HL-60 (cell line): ENCODE measurements at regions not wholly inside any gene's neighbourhood (a gene's known extent, or its start where the extent isn't known, plus 50 kb on each side); places are given as distances from the start of the nearest gene placed in this dataset.

Source experiments
- CTCF ChIP-seq: IDR thresholded peaks from one replicate; pipeline ENCODE4 v1.5.1; 2011; ENCODE audit warnings: low read length, control low read depth, inconsistent platforms; ENCODE audit not compliant: insufficient read depth
- POLR2AphosphoS5 ChIP-seq: IDR thresholded peaks from 2 replicates; pipeline ENCODE4 v1.6.1; 2012; ENCODE audit warnings: low read depth
- REST ChIP-seq: IDR thresholded peaks from 2 replicates; pipeline ENCODE4 v1.6.1; 2012; ENCODE audit warnings: low read depth; ENCODE audit not compliant: insufficient replicate concordance
- SPI1 ChIP-seq: IDR thresholded peaks from 2 replicates; pipeline ENCODE4 v1.6.1; 2012; ENCODE audit warnings: low read depth, mild to moderate bottlenecking, borderline replicate concordance

GRCh38 chr6:22784601-22785410 lies 215.4 kb downstream of the HDGFL1 start:
- TF ChIP-seq CTCF (no peak), POLR2AphosphoS5 (no peak), REST (no peak), SPI1 (no peak)
